ENCODE measurements at regions not wholly inside any gene's neighbourhood (a gene's known extent, or its start where the extent isn't known, plus 50 kb on each side); places are given as distances from the start of the nearest gene placed in this dataset.

- no peaks in the 10 kb centered on the region for H3K36me3 ChIP-seq (ENCODE audit: control insufficient read depth, insufficient read depth, low read length)
- no peaks in the 10 kb centered on the region for H3K27me3 ChIP-seq (replicated peaks; ENCODE audit: control insufficient read depth, insufficient read depth, low read length, poor library complexity, severe bottlenecking)
- no peaks in the 10 kb centered on the region for H3K9me3 ChIP-seq (ENCODE audit: control insufficient read depth, low read length)
- no peak overlapping the region for H3K4me3 ChIP-seq (ENCODE audit: insufficient read depth, low read depth, low read length, poor library complexity, severe bottlenecking)
- H3K27ac ChIP-seq (ENCODE audit: insufficient read depth, low read length, poor library complexity, severe bottlenecking): no peak overlapping the region
- H3K4me1 ChIP-seq (ENCODE audit: control insufficient read depth, insufficient read depth, low read length, poor library complexity, severe bottlenecking): no peaks in the 10 kb centered on the region
- no peak for DNase-seq
These were observed 430.5 kb downstream of the SLITRK6 start for GRCh38 chr13:85368686-85369085.

GRCh38 chr13:85367887-85368286 is 431.3 kb downstream of the SLITRK6 start:
- Histone ChIP-seq H3K27ac (ENCODE audit: insufficient read depth, low read length, poor library complexity, severe bottlenecking) (no peak overlapping the region), H3K27me3 (replicated peaks; ENCODE audit: control insufficient read depth, insufficient read depth, low read length, poor library complexity, severe bottlenecking) (no peaks in the 10 kb centered on the region), H3K4me1 (ENCODE audit: control insufficient read depth, insufficient read depth, low read length, poor library complexity, severe bottlenecking) (no peaks in the 10 kb centered on the region), H3K36me3 (ENCODE audit: control insufficient read depth, insufficient read depth, low read length) (no peaks in the 10 kb centered on the region), H3K9me3 (ENCODE audit: control insufficient read depth, low read length) (no peaks in the 10 kb centered on the region), H3K4me3 (ENCODE audit: insufficient read depth, low read depth, low read length, poor library complexity, severe bottlenecking) (no peak overlapping the region)
- DNase-seq: no peak

- no peak for DNase-seq
- Histone ChIP-seq H3K9me3 (ENCODE audit: control insufficient read depth, low read length) (no peaks in the 10 kb centered on the region), H3K4me1 (ENCODE audit: control insufficient read depth, insufficient read depth, low read length, poor library complexity, severe bottlenecking) (no peaks in the 10 kb centered on the region), H3K4me3 (ENCODE audit: insufficient read depth, low read depth, low read length, poor library complexity, severe bottlenecking) (no peak overlapping the region), H3K36me3 (ENCODE audit: control insufficient read depth, insufficient read depth, low read length) (no peaks in the 10 kb centered on the region), H3K27ac (ENCODE audit: insufficient read depth, low read length, poor library complexity, severe bottlenecking) (no peak overlapping the region), H3K27me3 (replicated peaks; ENCODE audit: control insufficient read depth, insufficient read depth, low read length, poor library complexity, severe bottlenecking) (no peaks in the 10 kb centered on the region)
These were observed 432.3 kb downstream of the SLITRK6 start for GRCh38 chr13:85366759-85367417.

- Histone ChIP-seq H3K27ac (ENCODE audit: insufficient read depth, low read length, poor library complexity, severe bottlenecking) (no peak overlapping the region), H3K27me3 (replicated peaks; ENCODE audit: control insufficient read depth, insufficient read depth, low read length, poor library complexity, severe bottlenecking) (no peaks in the 10 kb centered on the region), H3K4me1 (ENCODE audit: control insufficient read depth, insufficient read depth, low read length, poor library complexity, severe bottlenecking) (no peaks in the 10 kb centered on the region), H3K4me3 (ENCODE audit: insufficient read depth, low read depth, low read length, poor library complexity, severe bottlenecking) (no peak overlapping the region), H3K9me3 (ENCODE audit: control insufficient read depth, low read length) (no peaks in the 10 kb centered on the region), H3K36me3 (ENCODE audit: control insufficient read depth, insufficient read depth, low read length) (no peaks in the 10 kb centered on the region)
- no peak for DNase-seq
These were observed 435.7 kb downstream of the SLITRK6 start for GRCh38 chr13:85363504-85363903.

GRCh38 chr13:85362980-85363379 is 436.2 kb downstream of the SLITRK6 start:
- Histone ChIP-seq H3K9me3 (ENCODE audit: control insufficient read depth, low read length) (no peaks in the 10 kb centered on the region), H3K27ac (ENCODE audit: insufficient read depth, low read length, poor library complexity, severe bottlenecking) (no peak overlapping the region), H3K27me3 (replicated peaks; ENCODE audit: control insufficient read depth, insufficient read depth, low read length, poor library complexity, severe bottlenecking) (no peaks in the 10 kb centered on the region), H3K4me3 (ENCODE audit: insufficient read depth, low read depth, low read length, poor library complexity, severe bottlenecking) (no peak overlapping the region), H3K36me3 (ENCODE audit: control insufficient read depth, insufficient read depth, low read length) (no peaks in the 10 kb centered on the region), H3K4me1 (ENCODE audit: control insufficient read depth, insufficient read depth, low read length, poor library complexity, severe bottlenecking) (no peaks in the 10 kb centered on the region)
- no peak for DNase-seq

- no peak for DNase-seq
- Histone ChIP-seq H3K4me3 (ENCODE audit: insufficient read depth, low read depth, low read length, poor library complexity, severe bottlenecking) (no peak overlapping the region), H3K27me3 (replicated peaks; ENCODE audit: control insufficient read depth, insufficient read depth, low read length, poor library complexity, severe bottlenecking) (no peaks in the 10 kb centered on the region), H3K4me1 (ENCODE audit: control insufficient read depth, insufficient read depth, low read length, poor library complexity, severe bottlenecking) (no peaks in the 10 kb centered on the region), H3K27ac (ENCODE audit: insufficient read depth, low read length, poor library complexity, severe bottlenecking) (no peak overlapping the region), H3K9me3 (ENCODE audit: control insufficient read depth, low read length) (no peaks in the 10 kb centered on the region), H3K36me3 (ENCODE audit: control insufficient read depth, insufficient read depth, low read length) (no peaks in the 10 kb centered on the region)
These were observed 452.0 kb downstream of the SLITRK6 start for GRCh38 chr13:85347251-85347650.

GRCh38 chr13:85334187-85334586 is 465.0 kb downstream of the SLITRK6 start:
- H3K9me3 ChIP-seq (ENCODE audit: control insufficient read depth, low read length): no peaks in the 10 kb centered on the region
- H3K4me1 ChIP-seq (ENCODE audit: control insufficient read depth, insufficient read depth, low read length, poor library complexity, severe bottlenecking): no peaks in the 10 kb centered on the region
- no peak for DNase-seq
- H3K27me3 ChIP-seq (replicated peaks; ENCODE audit: control insufficient read depth, insufficient read depth, low read length, poor library complexity, severe bottlenecking): no peaks in the 10 kb centered on the region
- H3K36me3 ChIP-seq (ENCODE audit: control insufficient read depth, insufficient read depth, low read length): no peaks in the 10 kb centered on the region
- H3K4me3 ChIP-seq (ENCODE audit: insufficient read depth, low read depth, low read length, poor library complexity, severe bottlenecking): no peak overlapping the region
- no peak overlapping the region for H3K27ac ChIP-seq (ENCODE audit: insufficient read depth, low read length, poor library complexity, severe bottlenecking)

GRCh38 chr13:85333506-85334020 is 465.7 kb downstream of the SLITRK6 start:
- no peaks in the 10 kb centered on the region for H3K27me3 ChIP-seq (replicated peaks; ENCODE audit: control insufficient read depth, insufficient read depth, low read length, poor library complexity, severe bottlenecking)
- no peaks in the 10 kb centered on the region for H3K4me1 ChIP-seq (ENCODE audit: control insufficient read depth, insufficient read depth, low read length, poor library complexity, severe bottlenecking)
- H3K27ac ChIP-seq (ENCODE audit: insufficient read depth, low read length, poor library complexity, severe bottlenecking): no peak overlapping the region
- no peak overlapping the region for H3K4me3 ChIP-seq (ENCODE audit: insufficient read depth, low read depth, low read length, poor library complexity, severe bottlenecking)
- no peaks in the 10 kb centered on the region for H3K9me3 ChIP-seq (ENCODE audit: control insufficient read depth, low read length)
- DNase-seq: no peak
- H3K36me3 ChIP-seq (ENCODE audit: control insufficient read depth, insufficient read depth, low read length): no peaks in the 10 kb centered on the region

- Histone ChIP-seq H3K27ac (ENCODE audit: insufficient read depth, low read length, poor library complexity, severe bottlenecking) (no peak overlapping the region), H3K4me3 (ENCODE audit: insufficient read depth, low read depth, low read length, poor library complexity, severe bottlenecking) (no peak overlapping the region), H3K4me1 (ENCODE audit: control insufficient read depth, insufficient read depth, low read length, poor library complexity, severe bottlenecking) (no peaks in the 10 kb centered on the region), H3K9me3 (ENCODE audit: control insufficient read depth, low read length) (no peaks in the 10 kb centered on the region), H3K36me3 (ENCODE audit: control insufficient read depth, insufficient read depth, low read length) (no peaks in the 10 kb centered on the region), H3K27me3 (replicated peaks; ENCODE audit: control insufficient read depth, insufficient read depth, low read length, poor library complexity, severe bottlenecking) (no peaks in the 10 kb centered on the region)
- DNase-seq: no peak
These were observed 466.6 kb downstream of the SLITRK6 start for GRCh38 chr13:85332615-85333014.

GRCh38 chr13:85321734-85322133 is 477.5 kb downstream of the SLITRK6 start:
- Histone ChIP-seq H3K4me1 (ENCODE audit: control insufficient read depth, insufficient read depth, low read length, poor library complexity, severe bottlenecking) (no peaks in the 10 kb centered on the region), H3K36me3 (ENCODE audit: control insufficient read depth, insufficient read depth, low read length) (no peaks in the 10 kb centered on the region), H3K4me3 (ENCODE audit: insufficient read depth, low read depth, low read length, poor library complexity, severe bottlenecking) (no peak overlapping the region), H3K27me3 (replicated peaks; ENCODE audit: control insufficient read depth, insufficient read depth, low read length, poor library complexity, severe bottlenecking) (no peaks in the 10 kb centered on the region), H3K9me3 (ENCODE audit: control insufficient read depth, low read length) (no peaks in the 10 kb centered on the region), H3K27ac (ENCODE audit: insufficient read depth, low read length, poor library complexity, severe bottlenecking) (no peak overlapping the region)
- no peak for DNase-seq
